Transverse colon (tissue), 4 donors: ENCODE measurements at regions not wholly inside any gene's neighbourhood (a gene's known extent, or its start where the extent isn't known, plus 50 kb on each side); places are given as distances from the start of the nearest gene placed in this dataset.

Experiments used
- CTCF ChIP-seq, 5 experiments: fragments of 200-600 bp in 3 of 5; fragments of 450-650 bp in 2 of 5; sonication (generic) in 3 of 5; IDR thresholded peaks; 1 replicate in 2 of 5; 2 replicates in 3 of 5; pipeline ENCODE4 v1.5.1; 2016 to 2017; ENCODE audit warnings: antibody characterized with exemption in 5 of 5, inconsistent platforms in 3 of 5, mild to moderate bottlenecking in 2 of 5, moderate library complexity in 1 of 5
- POLR2AphosphoS5 ChIP-seq, 3 donors: sonication (generic); formaldehyde crosslinking; IDR thresholded peaks; one replicate each; pipeline ENCODE4 v1.6.1; 2016; ENCODE audit warnings: antibody characterized with exemption in 3 of 3

GRCh38 chr6:45736134-45736533 is 279.5 kb downstream of the CLIC5 start:
- TF ChIP-seq POLR2AphosphoS5 (IDR thresholded peaks at IDR 0.05), result no peak
- TF ChIP-seq CTCF (IDR thresholded peaks at IDR 0.05), result no peak
